Esophagus muscularis mucosa (tissue), 3 donors: ENCODE measurements at regions not wholly inside any gene's neighbourhood (a gene's known extent, or its start where the extent isn't known, plus 50 kb on each side); places are given as distances from the start of the nearest gene placed in this dataset.

Experiments
- CTCF ChIP-seq, 3 experiments: fragments of 200-600 bp in 2 of 3; fragments of 450-650 bp in 1 of 3; sonication (generic) in 2 of 3; IDR thresholded peaks; one replicate each; pipeline ENCODE4 v1.5.1; 2017 to 2019; ENCODE audit warnings: antibody characterized with exemption in 3 of 3, mild to moderate bottlenecking in 2 of 3, moderate library complexity in 1 of 3
- POLR2A ChIP-seq: fragments of 450-650 bp; IDR thresholded peaks from one replicate; pipeline ENCODE4 v1.6.1; 2017; ENCODE audit warnings: antibody characterized with exemption, moderate library complexity, mild to moderate bottlenecking, low read depth
- POLR2AphosphoS5 ChIP-seq, 2 donors: sonication (generic); formaldehyde crosslinking; IDR thresholded peaks; one replicate each; pipeline ENCODE4 v1.6.1; 2017; ENCODE audit warnings: antibody characterized with exemption in 2 of 2

GRCh38 chr22:27677905-27678458 is 123.6 kb downstream of the MN1 start:
- TF ChIP-seq POLR2AphosphoS5 (IDR thresholded peaks at IDR 0.05) = no peak
- no peak for TF ChIP-seq CTCF (IDR thresholded peaks at IDR 0.05)
- no peak for TF ChIP-seq POLR2A
